H1 (cell line): ENCODE measurements at regions not wholly inside any gene's neighbourhood (a gene's known extent, or its start where the extent isn't known, plus 50 kb on each side); places are given as distances from the start of the nearest gene placed in this dataset.

ENCODE experiments used
- CTCF ChIA-PET: fragments of 300-600 bp; sonication (Branson Sonifier 250); formaldehyde crosslinking; loops from one replicate; lab custom pipeline; 2021; ENCODE audit not compliant: partially characterized antibody; lab: Charles Lee
- POLR2A ChIA-PET: fragments of 300-600 bp; sonication (Branson Sonifier 250); formaldehyde crosslinking; loops from one replicate; lab custom pipeline; 2021; ENCODE audit warnings: inconsistent platforms; ENCODE audit not compliant: partially characterized antibody; lab: Charles Lee
- DNase-seq, 2 experiments: peaks; one replicate each; pipeline versions ENCODE4 v3.0.0 to v3.0.0-alpha.2; 2010 to 2022; ENCODE audit warnings: low spot score in 2 of 2, low read depth in 1 of 2, mixed read lengths in 1 of 2
- FAIRE-seq: peaks from 2 replicates; lab custom pipeline; 2011; peaks lifted over from hg19 to GRCh38; lab: Jason Lieb, UNC
- H2AFZ ChIP-seq: 2 replicates; pipeline ENCODE4 v1.8.1; 2012; ENCODE audit warnings: low read length, inconsistent platforms
- H2AK5ac ChIP-seq: 2 replicates; pipeline ENCODE4 v1.6.1; 2013; ENCODE audit warnings: low read depth, low read length
- H2BK120ac ChIP-seq: replicated peaks from 2 replicates; pipeline ENCODE3; 2013; ENCODE audit warnings: low read depth, low read length, inconsistent platforms
- H2BK12ac ChIP-seq: 2 replicates; pipeline ENCODE4 v1.6.1; 2013; ENCODE audit warnings: low read depth, low read length
- H2BK15ac ChIP-seq: 2 replicates; pipeline ENCODE4 v1.6.1; 2013; ENCODE audit warnings: low read length
- H2BK20ac ChIP-seq: 2 replicates; pipeline ENCODE4 v1.6.1; 2013; ENCODE audit warnings: low read length
- H2BK5ac ChIP-seq: 2 replicates; pipeline ENCODE4 v1.6.1; 2013; ENCODE audit warnings: low read depth, low read length
- H3K14ac ChIP-seq: 2 replicates; pipeline ENCODE4 v1.6.1; 2013; ENCODE audit warnings: inconsistent platforms; ENCODE audit not compliant: insufficient read length
- H3K18ac ChIP-seq: 2 replicates; pipeline ENCODE4 v1.6.1; 2013; ENCODE audit warnings: low read length; ENCODE audit errors: extremely low read depth
- H3K23ac ChIP-seq: 2 replicates; pipeline ENCODE4 v1.6.1; 2013; ENCODE audit warnings: inconsistent platforms; ENCODE audit not compliant: insufficient read length
- H3K23me2 ChIP-seq: 2 replicates; pipeline ENCODE4 v1.6.1; 2013; ENCODE audit warnings: low read depth, low read length
- H3K27ac ChIP-seq: 2 replicates; pipeline ENCODE4 v1.6.1; 2011; ENCODE audit warnings: low read depth, low read length, inconsistent platforms
- H3K27me3 ChIP-seq, 4 experiments: replicated peaks in 1 of 4; 1 replicate in 1 of 4; 2 replicates in 3 of 4; pipeline versions ENCODE4 v1.6.1 to v1.8.1; 2011 to 2013; ENCODE audit warnings: low read length in 3 of 4, mild to moderate bottlenecking in 3 of 4, inconsistent platforms in 2 of 4, mixed read lengths in 2 of 4, moderate library complexity in 1 of 4; ENCODE audit not compliant: control insufficient read depth in 3 of 4, insufficient read depth in 3 of 4; ENCODE audit errors: extremely low read depth in 1 of 4
- H3K36me3 ChIP-seq, 4 experiments: 2 replicates each; pipeline versions ENCODE4 v1.6.1 to v1.8.1; 2011 to 2013; ENCODE audit warnings: mild to moderate bottlenecking in 4 of 4, low read length in 3 of 4, moderate library complexity in 2 of 4, control low read depth in 1 of 4, inconsistent platforms in 1 of 4; ENCODE audit not compliant: insufficient read depth in 4 of 4, control insufficient read depth in 2 of 4
- H3K4ac ChIP-seq: replicated peaks from 2 replicates; pipeline ENCODE3; 2013; ENCODE audit warnings: low read length, low read depth, mixed read lengths, inconsistent platforms; ENCODE audit not compliant: insufficient read length
- H3K4me1 ChIP-seq, 4 experiments: replicated peaks in 1 of 4; 1 replicate in 1 of 4; 2 replicates in 3 of 4; pipeline versions ENCODE4 v1.6.1 to v1.8.1; 2011 to 2013; ENCODE audit warnings: low read length in 3 of 4, inconsistent platforms in 2 of 4, mixed read lengths in 1 of 4; ENCODE audit not compliant: insufficient read depth in 4 of 4, control insufficient read depth in 3 of 4
- H3K4me2 ChIP-seq, 2 experiments: 2 replicates each; pipeline versions ENCODE4 v1.6.1 to v1.8.1; 2011 to 2013; ENCODE audit warnings: low read depth in 2 of 2, low read length in 2 of 2, control low read depth in 1 of 2, inconsistent platforms in 1 of 2, mild to moderate bottlenecking in 1 of 2; ENCODE audit not compliant: insufficient read depth in 1 of 2
- H3K4me3 ChIP-seq, 4 experiments: fragments of 200-600, 300-600 bp in 1 of 4; sonication (generic), shearing (Covaris generic), sonication (Bioruptor Twin) in 1 of 4; 2 replicates each; pipeline versions ENCODE4 v1.5.1 to v1.8.1; 2011 to 2016; ENCODE audit warnings: low read length in 4 of 4, low read depth in 3 of 4, control low read depth in 2 of 4, inconsistent platforms in 2 of 4, mild to moderate bottlenecking in 2 of 4, mixed read lengths in 1 of 4, moderate library complexity in 1 of 4; ENCODE audit not compliant: insufficient read depth in 2 of 4; ENCODE audit errors: extremely low read depth in 1 of 4
- H3K56ac ChIP-seq: replicated peaks from 2 replicates; pipeline ENCODE3; 2013; ENCODE audit warnings: low read depth, mild to moderate bottlenecking, mixed read lengths, low read length, inconsistent platforms; ENCODE audit not compliant: insufficient read length
- H3K79me1 ChIP-seq: 2 replicates; pipeline ENCODE4 v1.6.1; 2013; ENCODE audit warnings: low read depth, low read length, control low read depth
- H3K79me2 ChIP-seq, 2 experiments: 2 replicates each; pipeline versions ENCODE4 v1.6.1 to v1.8.1; 2012 to 2013; ENCODE audit warnings: low read length in 2 of 2, mild to moderate bottlenecking in 2 of 2, inconsistent platforms in 1 of 2; ENCODE audit not compliant: insufficient read depth in 2 of 2, control insufficient read depth in 1 of 2
- H3K9ac ChIP-seq, 4 experiments: replicated peaks in 1 of 4; 1 replicate in 1 of 4; 2 replicates in 3 of 4; pipeline versions ENCODE4 v1.6.1 to v1.8.1; 2011 to 2013; ENCODE audit warnings: low read depth in 3 of 4, low read length in 3 of 4, control low read depth in 2 of 4, mild to moderate bottlenecking in 2 of 4, moderate library complexity in 2 of 4, inconsistent platforms in 1 of 4; ENCODE audit errors: extremely low read depth in 1 of 4
- H3K9me3 ChIP-seq, 2 experiments: 2 replicates each; pipeline versions ENCODE4 v1.6.1 to v1.8.1; 2012 to 2013; ENCODE audit warnings: mild to moderate bottlenecking in 2 of 2, moderate library complexity in 2 of 2, control low read depth in 1 of 2, inconsistent platforms in 1 of 2, low read depth in 1 of 2, low read length in 1 of 2, mixed read lengths in 1 of 2; ENCODE audit not compliant: insufficient read depth in 2 of 2
- H4K20me1 ChIP-seq, 2 experiments: replicated peaks in 1 of 2; 2 replicates each; pipeline versions ENCODE3 to v1.8.1; 2011 to 2013; ENCODE audit warnings: inconsistent platforms in 2 of 2, low read length in 2 of 2, mild to moderate bottlenecking in 1 of 2; ENCODE audit not compliant: insufficient read depth in 2 of 2, control insufficient read depth in 1 of 2
- H4K5ac ChIP-seq: 2 replicates; pipeline ENCODE4 v1.6.1; 2013; ENCODE audit warnings: low read length, low read depth, mixed read lengths, inconsistent platforms; ENCODE audit not compliant: insufficient read length
- H4K8ac ChIP-seq: 2 replicates; pipeline ENCODE4 v1.8.0; 2013; ENCODE audit warnings: mild to moderate bottlenecking, moderate library complexity, low read length, inconsistent platforms; ENCODE audit not compliant: insufficient read depth; ENCODE audit errors: extremely low read depth
- H4K91ac ChIP-seq: replicated peaks from 2 replicates; pipeline ENCODE3; 2013; ENCODE audit warnings: low read length, mixed read lengths, inconsistent platforms; ENCODE audit not compliant: insufficient read length
- BRCA1 ChIP-seq: IDR thresholded peaks from 2 replicates; pipeline ENCODE4 v1.6.1; 2012; ENCODE audit warnings: low read depth, low read length, improper control_type of control experiment
- CEBPB ChIP-seq: IDR thresholded peaks from 2 replicates; pipeline ENCODE4 v1.6.1; 2012; ENCODE audit warnings: low read depth, low read length
- EGR1 ChIP-seq: IDR thresholded peaks from 2 replicates; pipeline ENCODE4 v1.6.1; 2011; ENCODE audit warnings: low read depth, low read length, borderline replicate concordance
- HDAC6 ChIP-seq: IDR thresholded peaks from one replicate; pipeline ENCODE4 v1.7.1; 2012; ENCODE audit warnings: low read depth, mild to moderate bottlenecking, inconsistent platforms, low read length, moderate library complexity
- JUN ChIP-seq: IDR thresholded peaks from 2 replicates; pipeline ENCODE4 v1.6.1; 2011; ENCODE audit warnings: low read depth, mild to moderate bottlenecking, improper control_type of control experiment, low read length
- NANOG ChIP-seq: IDR thresholded peaks from 2 replicates; pipeline ENCODE4 v1.6.1; 2011; ENCODE audit warnings: low read length, low read depth, mild to moderate bottlenecking, inconsistent platforms; ENCODE audit not compliant: insufficient read depth, poor library complexity, severe bottlenecking
- RBBP5 ChIP-seq: IDR thresholded peaks from 2 replicates; pipeline ENCODE4 v1.7.1; 2012; ENCODE audit warnings: low read depth, mild to moderate bottlenecking, inconsistent platforms, low read length, moderate library complexity, borderline replicate concordance
- RNF2 ChIP-seq: fragments of 200-900, 300-1000 bp; sonication (generic); IDR thresholded peaks from 2 replicates; pipeline ENCODE4 v1.7.1; 2016; ENCODE audit warnings: borderline replicate concordance, low read depth, mild to moderate bottlenecking, antibody characterized with exemption, low read length; ENCODE audit not compliant: poor library complexity, severe bottlenecking; ENCODE audit errors: missing control alignments
- SIRT6 ChIP-seq: IDR thresholded peaks from one replicate; pipeline ENCODE4 v1.7.1; 2012; ENCODE audit warnings: low read length, inconsistent platforms
- SIX5 ChIP-seq: IDR thresholded peaks from 2 replicates; pipeline ENCODE4 v1.6.1; 2011; ENCODE audit warnings: mild to moderate bottlenecking, low read depth, low read length
- SP1 ChIP-seq: IDR thresholded peaks from 2 replicates; pipeline ENCODE4 v1.6.1; 2011; ENCODE audit warnings: low read depth, low read length
- SP2 ChIP-seq: IDR thresholded peaks from 2 replicates; pipeline ENCODE4 v1.6.1; 2012; ENCODE audit warnings: mild to moderate bottlenecking, low read length, inconsistent platforms
- TAF7 ChIP-seq: optimal IDR thresholded peaks from 2 replicates; pipeline ENCODE3; 2011; ENCODE audit warnings: low read depth, mild to moderate bottlenecking, inconsistent platforms, low read length, moderate library complexity, borderline replicate concordance
- TBP ChIP-seq: IDR thresholded peaks from 2 replicates; pipeline ENCODE4 v1.6.1; 2011; ENCODE audit warnings: low read depth, low read length, improper control_type of control experiment
- TCF12 ChIP-seq: IDR thresholded peaks from 2 replicates; pipeline ENCODE4 v1.6.1; 2011; ENCODE audit warnings: low read depth, mild to moderate bottlenecking, low read length
- WGBS, 2 experiments: shearing (Covaris generic) in 1 of 2; methylation state at CpG; one replicate each; pipeline versions ENCODE4 v1.1.6 to v1.1.7; 2013 to 2015; ENCODE audit warnings: low lambda C conversion rate in 2 of 2, mixed read lengths in 2 of 2, inconsistent platforms in 1 of 2, low coverage in 1 of 2, missing lambda C conversion rate in 1 of 2; ENCODE audit not compliant: insufficient replicate concordance in 2 of 2, insufficient coverage in 1 of 2, insufficient read length in 1 of 2; ENCODE audit errors: extremely low coverage in 1 of 2, missing lambda C conversion rate in 1 of 2; 5-methylcytosine and 5-hydroxymethylcytosine counted together

- H3K14ac ChIP-seq: no peak overlapping the region
- no peaks in the 10 kb centered on the region for H4K20me1 ChIP-seq
- H2AK5ac ChIP-seq: no peak overlapping the region
- no peak overlapping the region for H2BK20ac ChIP-seq
- no peak overlapping the region for H3K9ac ChIP-seq
- H3K4ac ChIP-seq: no peak overlapping the region
- H2BK15ac ChIP-seq: no peak overlapping the region
- no peak overlapping the region for H3K56ac ChIP-seq
- no peaks in the 10 kb centered on the region for H3K23me2 ChIP-seq
- no peaks in the 10 kb centered on the region for H3K79me1 ChIP-seq
- H3K18ac ChIP-seq: no peak overlapping the region
- H2AFZ ChIP-seq: no peak overlapping the region
- H3K27me3 ChIP-seq: no peaks in the 10 kb centered on the region
- DNase-seq (no peak), FAIRE-seq (no peak)
- WGBS, 2 experiments: 93% methylated on average over 2 of the region's 2 CpGs; no CpG with 5 or more reads in 1 of the 2 experiments
- no peaks in the 10 kb centered on the region for H3K79me2 ChIP-seq
- no peak overlapping the region for H2BK5ac ChIP-seq
- no peaks in the 10 kb centered on the region for H3K36me3 ChIP-seq
- H4K91ac ChIP-seq: no peak overlapping the region
- H4K5ac ChIP-seq: no peak overlapping the region
- no peak overlapping the region for H3K27ac ChIP-seq
- H3K4me2 ChIP-seq: no peak overlapping the region
- no peak for TF ChIP-seq SP1
- TF ChIP-seq SIX5: no peak
- no peak for TF ChIP-seq SIRT6
- TF ChIP-seq RBBP5: no peak
- no peak for TF ChIP-seq TCF12
- no peak for TF ChIP-seq TBP
- TF ChIP-seq EGR1: no peak
- no peak for TF ChIP-seq TAF7
- TF ChIP-seq SP2: no peak
- no peak for TF ChIP-seq JUN
- TF ChIP-seq RNF2: no peak
- TF ChIP-seq CEBPB: no peak
- TF ChIP-seq NANOG: no peak
- no peak for TF ChIP-seq HDAC6
- no peak for TF ChIP-seq BRCA1
- TF ChIP-seq, all 59 proteins: peak for 0
- Histone ChIP-seq H3K4me3 (no peak overlapping the region), H4K8ac (no peak overlapping the region), H3K23ac (no peak overlapping the region), H3K9me3 (no peaks in the 10 kb centered on the region), H2BK12ac (no peak overlapping the region), H2BK120ac (no peak overlapping the region), H3K4me1 (no peaks in the 10 kb centered on the region)
- ChIA-PET CTCF (no interaction called here), POLR2A (no interaction called here)
Measured at GRCh38 chr6:86412057-86412456, 525.3 kb upstream of the HTR1E start.
